NCI-H526 treated with DMSO at 0.1 percent for 48 hours (cell line): ENCODE measurements at regions not wholly inside any gene's neighbourhood (a gene's known extent, or its start where the extent isn't known, plus 50 kb on each side); places are given as distances from the start of the nearest gene placed in this dataset.

Experiments
- DNase-seq: peaks from one replicate; lab custom pipeline; 2025; lab: John Stamatoyannopoulos, UW

GRCh38 chr4:135672202-135672601, 1470.6 kb upstream of the PABPC4L start:
- no peak for DNase-seq

GRCh38 chr4:135670548-135670947, 1469.0 kb upstream of the PABPC4L start:
- DNase-seq: no peak
